ENCODE measurements at regions not wholly inside any gene's neighbourhood (a gene's known extent, or its start where the extent isn't known, plus 50 kb on each side); places are given as distances from the start of the nearest gene placed in this dataset.

DNA sequence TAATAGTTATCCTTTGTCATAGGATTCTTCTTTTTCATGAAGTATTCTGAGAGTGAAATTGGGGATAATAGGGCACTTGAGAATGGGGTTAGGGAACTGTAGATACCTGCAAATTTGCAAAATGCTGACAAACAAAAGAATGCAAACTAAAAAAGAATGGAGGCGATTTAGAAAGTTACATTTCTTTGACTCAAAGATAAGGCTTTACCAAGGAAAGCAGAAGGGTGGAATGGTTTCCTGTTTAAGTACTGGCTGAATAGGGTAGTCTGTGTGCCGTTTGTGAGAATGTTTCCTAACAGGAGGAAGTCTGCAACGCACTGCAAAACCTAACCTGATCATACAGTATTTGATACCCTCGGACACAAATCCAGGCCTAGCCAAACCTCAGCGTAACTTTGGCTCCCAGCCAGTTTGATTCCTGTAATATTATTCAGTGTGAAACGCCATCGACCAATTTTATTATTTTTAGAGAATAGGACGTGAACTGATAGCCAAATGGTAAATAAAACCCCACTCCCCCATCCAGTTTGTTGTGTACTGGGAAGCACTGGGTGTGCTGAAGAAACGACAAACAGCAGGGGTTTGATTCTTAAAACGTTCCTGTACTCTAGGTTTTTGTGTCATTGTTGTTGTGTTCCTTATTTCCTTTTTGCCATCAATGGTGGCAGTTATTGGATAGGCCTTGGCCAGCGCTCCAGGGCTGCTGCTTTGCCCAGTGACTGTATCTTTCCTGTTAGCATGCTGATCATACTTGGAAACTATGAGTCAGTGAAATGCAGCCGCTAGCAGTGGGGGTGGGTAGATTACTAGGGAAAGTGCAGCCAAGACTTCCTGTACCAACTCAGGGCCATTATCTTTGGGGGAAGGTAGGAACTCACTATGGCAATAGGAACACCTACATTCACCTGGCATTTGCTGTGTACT, 148.0 kb upstream of the TBL1XR1 start:
- Histone ChIP-seq H3K27me3 (ENCODE audit: control insufficient read depth in 3 of 3, insufficient read depth in 3 of 3, low read length in 3 of 3) (no peaks in the 10 kb centered on the region), H3K9me3 (ENCODE audit: control insufficient read depth in 3 of 3, low read length in 3 of 3) (no peaks in the 10 kb centered on the region), H3K27ac (ENCODE audit: low read depth, low read length) (peak overlapping the region; percentile 87), H3K4me1 (ENCODE audit: control insufficient read depth in 3 of 3, insufficient read depth in 3 of 3, low read length in 3 of 3) (peaks cover 23 to 31% (median 29%) of the 10 kb centered on the region in 3 donors), H3K9ac (ENCODE audit: low read depth in 1 of 3, low read length in 3 of 3) (peak overlapping the region; percentile 67 to 84 (median 71)), H3K36me3 (ENCODE audit: control insufficient read depth in 3 of 3, insufficient read depth in 3 of 3, low read length in 3 of 3) (no peaks in the 10 kb centered on the region), H3K4me3 (ENCODE audit: low read length in 3 of 3) (peak overlapping the region; percentile 19 to 49 (median 23))

DNA sequence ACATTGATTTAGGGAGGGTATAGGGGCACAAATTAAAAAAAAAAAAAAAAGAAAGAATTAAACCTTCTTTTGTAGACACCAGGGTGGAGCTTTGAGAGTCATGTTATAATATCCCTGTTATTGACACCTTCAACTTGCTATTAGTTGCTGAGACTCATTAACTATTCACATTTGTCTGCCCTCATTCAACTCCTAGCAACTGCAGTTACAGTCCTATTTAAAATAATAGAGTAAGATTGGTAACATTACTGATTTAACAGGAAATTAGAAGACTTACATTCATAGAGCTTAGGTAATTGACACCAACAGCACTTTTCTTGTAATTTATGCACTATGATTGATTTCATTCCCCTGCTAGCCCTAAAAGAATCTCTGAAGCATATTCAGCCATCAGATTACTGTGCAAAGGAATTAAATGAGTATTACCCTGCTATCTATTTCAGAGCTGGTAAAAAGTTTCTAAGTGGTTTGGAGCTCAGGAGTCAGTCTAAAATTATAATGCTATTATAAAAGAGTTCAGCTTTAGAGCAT, 148.8 kb upstream of the TBL1XR1 start:
- no peaks in the 10 kb centered on the region for H3K9me3 ChIP-seq (ENCODE audit: control insufficient read depth in 3 of 3, low read length in 3 of 3)
- no peaks in the 10 kb centered on the region for H3K27me3 ChIP-seq (ENCODE audit: control insufficient read depth in 3 of 3, insufficient read depth in 3 of 3, low read length in 3 of 3)
- no peaks in the 10 kb centered on the region for H3K36me3 ChIP-seq (ENCODE audit: control insufficient read depth in 3 of 3, insufficient read depth in 3 of 3, low read length in 3 of 3)
- H3K9ac ChIP-seq (ENCODE audit: low read depth in 1 of 3, low read length in 3 of 3), result peak overlapping the region in 1 of 3 donors; percentile 5
- peak overlapping the region; percentile 87 for H3K27ac ChIP-seq (ENCODE audit: low read depth, low read length)
- H3K4me1 ChIP-seq (ENCODE audit: control insufficient read depth in 3 of 3, insufficient read depth in 3 of 3, low read length in 3 of 3), result peaks cover 23 to 29% (median 29%) of the 10 kb centered on the region in 3 donors
- H3K4me3 ChIP-seq (ENCODE audit: low read length in 3 of 3), result peak overlapping the region in 1 of 3 donors; percentile 49

DNA sequence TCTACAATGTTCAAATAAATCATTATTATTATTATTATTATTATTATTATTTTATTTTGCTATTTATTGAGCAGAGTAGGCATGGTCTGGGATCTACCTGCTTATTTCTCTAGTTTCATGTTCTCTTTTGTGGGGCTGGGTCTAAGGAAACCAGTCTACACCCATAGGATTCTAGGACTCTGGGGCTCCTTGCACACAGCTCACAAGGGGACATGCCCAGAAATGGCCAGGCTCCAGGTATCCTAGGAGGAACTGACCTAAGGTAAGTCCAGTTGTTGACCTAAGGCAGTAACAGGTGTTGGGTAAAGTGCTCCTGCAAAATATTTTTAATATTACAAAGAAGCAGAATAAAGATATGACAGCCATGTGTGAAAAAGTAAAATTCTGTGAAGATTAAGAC, 149.6 kb upstream of the TBL1XR1 start:
- H3K27ac ChIP-seq (ENCODE audit: low read depth, low read length), result no peak overlapping the region
- H3K4me1 ChIP-seq (ENCODE audit: control insufficient read depth in 3 of 3, insufficient read depth in 3 of 3, low read length in 3 of 3), result peaks cover 29 to 32% (median 31%) of the 10 kb centered on the region in 3 donors
- no peaks in the 10 kb centered on the region for H3K9me3 ChIP-seq (ENCODE audit: control insufficient read depth in 3 of 3, low read length in 3 of 3)
- no peaks in the 10 kb centered on the region for H3K36me3 ChIP-seq (ENCODE audit: control insufficient read depth in 3 of 3, insufficient read depth in 3 of 3, low read length in 3 of 3)
- H3K9ac ChIP-seq (ENCODE audit: low read depth in 1 of 3, low read length in 3 of 3), result no peak overlapping the region
- no peak overlapping the region for H3K4me3 ChIP-seq (ENCODE audit: low read length in 3 of 3)
- no peaks in the 10 kb centered on the region for H3K27me3 ChIP-seq (ENCODE audit: control insufficient read depth in 3 of 3, insufficient read depth in 3 of 3, low read length in 3 of 3)

DNA sequence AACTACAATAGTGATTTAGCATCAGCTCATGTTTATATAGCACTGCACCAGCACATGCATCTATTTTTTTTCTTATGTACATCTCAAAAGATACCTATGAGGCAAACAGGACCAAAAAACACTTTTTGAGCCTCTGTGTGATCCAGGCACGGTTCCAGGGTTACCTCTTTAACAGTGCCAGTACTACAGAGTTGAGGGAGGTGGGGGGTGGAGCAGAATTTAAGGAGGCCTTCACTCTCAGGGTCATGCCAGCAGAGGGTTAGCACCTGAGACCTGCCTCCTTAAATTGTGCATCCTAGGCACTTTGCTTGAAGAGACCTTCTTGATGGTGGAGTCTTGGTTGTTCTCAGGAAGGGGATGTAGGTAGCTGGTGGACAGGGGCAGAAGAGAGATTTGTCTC, 150.3 kb upstream of the TBL1XR1 start:
- Histone ChIP-seq H3K4me3 (ENCODE audit: low read length in 3 of 3) (no peak overlapping the region), H3K9me3 (ENCODE audit: control insufficient read depth in 3 of 3, low read length in 3 of 3) (no peaks in the 10 kb centered on the region), H3K27me3 (ENCODE audit: control insufficient read depth in 3 of 3, insufficient read depth in 3 of 3, low read length in 3 of 3) (no peaks in the 10 kb centered on the region), H3K9ac (ENCODE audit: low read depth in 1 of 3, low read length in 3 of 3) (no peak overlapping the region), H3K36me3 (ENCODE audit: control insufficient read depth in 3 of 3, insufficient read depth in 3 of 3, low read length in 3 of 3) (no peaks in the 10 kb centered on the region), H3K27ac (ENCODE audit: low read depth, low read length) (no peak overlapping the region), H3K4me1 (ENCODE audit: control insufficient read depth in 3 of 3, insufficient read depth in 3 of 3, low read length in 3 of 3) (peaks cover 30 to 38% (median 36%) of the 10 kb centered on the region in 3 donors)

DNA sequence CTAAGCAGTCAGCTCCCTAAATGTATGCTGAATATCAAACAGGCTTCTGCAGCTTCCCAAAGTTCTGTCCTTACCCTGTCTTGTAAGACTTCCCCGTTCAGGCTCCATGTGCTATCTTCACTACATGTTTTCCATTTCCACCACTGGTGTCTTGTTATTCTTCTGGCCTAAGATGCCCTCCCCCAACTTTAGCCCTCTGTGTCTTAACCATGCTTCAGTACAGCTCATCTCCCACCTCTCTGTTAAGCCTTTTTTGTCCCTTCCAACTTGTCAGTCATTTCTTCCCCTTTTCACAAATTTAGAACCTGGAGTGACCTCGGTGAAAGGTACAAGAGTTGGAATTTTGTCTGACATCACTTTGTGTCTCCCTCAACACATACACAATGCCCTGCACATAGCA, 151.7 kb upstream of the TBL1XR1 start:
- no peak overlapping the region for H3K27ac ChIP-seq (ENCODE audit: low read depth, low read length)
- H3K4me1 ChIP-seq (ENCODE audit: control insufficient read depth in 3 of 3, insufficient read depth in 3 of 3, low read length in 3 of 3), result peaks cover 33 to 45% (median 39%) of the 10 kb centered on the region in 3 donors
- H3K9me3 ChIP-seq (ENCODE audit: control insufficient read depth in 3 of 3, low read length in 3 of 3), result no peaks in the 10 kb centered on the region
- H3K27me3 ChIP-seq (ENCODE audit: control insufficient read depth in 3 of 3, insufficient read depth in 3 of 3, low read length in 3 of 3), result no peaks in the 10 kb centered on the region
- no peaks in the 10 kb centered on the region for H3K36me3 ChIP-seq (ENCODE audit: control insufficient read depth in 3 of 3, insufficient read depth in 3 of 3, low read length in 3 of 3)
- no peak overlapping the region for H3K4me3 ChIP-seq (ENCODE audit: low read length in 3 of 3)
- no peak overlapping the region for H3K9ac ChIP-seq (ENCODE audit: low read depth in 1 of 3, low read length in 3 of 3)

DNA sequence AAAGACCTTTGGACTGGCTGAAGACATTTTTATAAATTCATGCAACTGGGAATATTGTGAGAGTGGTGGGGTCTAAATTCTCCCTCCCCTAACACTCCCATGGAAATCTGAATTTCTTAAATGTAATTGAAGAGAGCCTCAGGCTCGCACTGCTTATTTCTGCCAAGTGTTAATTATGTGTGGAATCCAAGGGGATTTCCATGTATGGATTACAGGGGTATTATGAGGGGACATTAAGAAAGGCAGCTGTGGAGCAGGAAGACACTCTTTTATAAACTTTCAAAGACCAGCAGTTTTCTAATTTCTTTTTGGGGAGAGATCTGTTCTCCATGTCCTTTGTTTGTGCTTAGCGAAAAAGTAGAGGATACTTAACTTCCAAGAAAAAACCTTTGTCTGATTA, 152.1 kb upstream of the TBL1XR1 start:
- Histone ChIP-seq H3K9ac (ENCODE audit: low read depth in 1 of 3, low read length in 3 of 3) (no peak overlapping the region), H3K4me3 (ENCODE audit: low read length in 3 of 3) (no peak overlapping the region), H3K27ac (ENCODE audit: low read depth, low read length) (no peak overlapping the region), H3K4me1 (ENCODE audit: control insufficient read depth in 3 of 3, insufficient read depth in 3 of 3, low read length in 3 of 3) (peaks cover 30 to 43% (median 37%) of the 10 kb centered on the region in 3 donors), H3K27me3 (ENCODE audit: control insufficient read depth in 3 of 3, insufficient read depth in 3 of 3, low read length in 3 of 3) (no peaks in the 10 kb centered on the region), H3K36me3 (ENCODE audit: control insufficient read depth in 3 of 3, insufficient read depth in 3 of 3, low read length in 3 of 3) (no peaks in the 10 kb centered on the region), H3K9me3 (ENCODE audit: control insufficient read depth in 3 of 3, low read length in 3 of 3) (no peaks in the 10 kb centered on the region)

DNA sequence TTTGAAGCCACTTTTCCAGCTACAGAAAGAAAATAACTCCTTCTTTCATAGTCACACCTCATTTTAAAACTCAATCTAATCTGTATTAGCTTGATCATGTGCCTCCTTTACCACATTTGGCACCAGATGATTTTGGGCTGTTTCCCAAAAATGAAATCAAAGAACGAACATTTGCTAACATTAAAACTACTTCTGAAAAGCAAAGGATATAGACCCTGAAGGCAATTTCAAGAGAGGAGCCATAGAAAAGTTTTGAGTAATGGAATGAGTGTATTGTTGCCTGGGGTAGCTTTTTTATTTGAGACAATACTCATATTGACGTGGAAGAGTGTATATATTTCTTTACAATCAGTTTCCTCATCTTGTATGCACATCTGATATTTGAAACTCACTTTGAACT, 152.8 kb upstream of the TBL1XR1 start:
- H3K9me3 ChIP-seq (ENCODE audit: control insufficient read depth in 3 of 3, low read length in 3 of 3), result no peaks in the 10 kb centered on the region
- H3K36me3 ChIP-seq (ENCODE audit: control insufficient read depth in 3 of 3, insufficient read depth in 3 of 3, low read length in 3 of 3), result no peaks in the 10 kb centered on the region
- H3K9ac ChIP-seq (ENCODE audit: low read depth in 1 of 3, low read length in 3 of 3), result no peak overlapping the region
- H3K27me3 ChIP-seq (ENCODE audit: control insufficient read depth in 3 of 3, insufficient read depth in 3 of 3, low read length in 3 of 3), result no peaks in the 10 kb centered on the region
- peaks cover 23 to 36% (median 29%) of the 10 kb centered on the region in 3 donors for H3K4me1 ChIP-seq (ENCODE audit: control insufficient read depth in 3 of 3, insufficient read depth in 3 of 3, low read length in 3 of 3)
- H3K27ac ChIP-seq (ENCODE audit: low read depth, low read length), result no peak overlapping the region
- H3K4me3 ChIP-seq (ENCODE audit: low read length in 3 of 3), result no peak overlapping the region

DNA sequence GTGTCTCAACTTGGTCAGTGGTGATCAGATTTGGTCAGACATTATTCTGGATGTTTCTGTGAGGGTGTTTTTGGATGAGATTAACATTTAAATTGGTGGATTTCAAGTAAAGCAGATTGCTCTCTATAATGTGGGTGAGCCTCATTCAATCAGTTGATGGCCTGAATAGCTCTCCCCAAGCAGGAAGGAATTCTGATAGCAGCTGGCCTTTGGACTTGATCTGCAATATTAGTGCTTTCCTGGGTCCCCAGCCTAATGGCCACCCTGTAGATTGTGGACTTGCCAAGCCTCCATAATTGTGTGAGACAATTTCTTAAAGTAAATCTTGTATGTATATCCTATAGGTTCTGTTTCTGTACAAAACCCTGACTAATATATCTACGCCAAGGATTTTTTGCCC, 153.9 kb upstream of the TBL1XR1 start:
- no peaks in the 10 kb centered on the region for H3K36me3 ChIP-seq (ENCODE audit: control insufficient read depth in 3 of 3, insufficient read depth in 3 of 3, low read length in 3 of 3)
- H3K27ac ChIP-seq (ENCODE audit: low read depth, low read length), result peak overlapping the region; percentile 87
- H3K4me1 ChIP-seq (ENCODE audit: control insufficient read depth in 3 of 3, insufficient read depth in 3 of 3, low read length in 3 of 3), result peaks cover 12 to 30% (median 19%) of the 10 kb centered on the region in 3 donors
- H3K9ac ChIP-seq (ENCODE audit: low read depth in 1 of 3, low read length in 3 of 3), result no peak overlapping the region
- H3K4me3 ChIP-seq (ENCODE audit: low read length in 3 of 3), result no peak overlapping the region
- H3K27me3 ChIP-seq (ENCODE audit: control insufficient read depth in 3 of 3, insufficient read depth in 3 of 3, low read length in 3 of 3), result no peaks in the 10 kb centered on the region
- no peaks in the 10 kb centered on the region for H3K9me3 ChIP-seq (ENCODE audit: control insufficient read depth in 3 of 3, low read length in 3 of 3)

DNA sequence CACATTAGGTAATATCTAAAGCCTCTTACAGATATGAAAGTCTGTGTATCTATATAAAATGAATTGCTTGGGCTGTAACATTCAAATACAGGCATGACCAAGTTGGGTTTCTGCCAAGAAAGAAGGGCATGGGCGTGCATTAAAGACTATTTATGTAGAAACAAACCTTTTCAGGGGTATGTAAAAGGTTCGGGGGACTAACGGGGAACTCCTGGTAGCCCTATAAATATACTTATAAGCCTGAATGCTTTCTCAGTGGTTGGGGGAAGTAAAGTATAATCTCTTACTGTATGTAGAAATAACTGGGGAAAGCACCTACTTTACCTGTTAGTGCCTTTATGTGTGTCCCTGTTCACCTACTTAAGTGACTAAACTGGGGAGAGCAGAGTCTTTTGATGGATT, 154.5 kb upstream of the TBL1XR1 start:
- Histone ChIP-seq H3K4me3 (ENCODE audit: low read length in 3 of 3) (no peak overlapping the region), H3K9me3 (ENCODE audit: control insufficient read depth in 3 of 3, low read length in 3 of 3) (no peaks in the 10 kb centered on the region), H3K27me3 (ENCODE audit: control insufficient read depth in 3 of 3, insufficient read depth in 3 of 3, low read length in 3 of 3) (no peaks in the 10 kb centered on the region), H3K4me1 (ENCODE audit: control insufficient read depth in 3 of 3, insufficient read depth in 3 of 3, low read length in 3 of 3) (peaks cover 10 to 35% (median 22%) of the 10 kb centered on the region in 3 donors), H3K9ac (ENCODE audit: low read depth in 1 of 3, low read length in 3 of 3) (peak overlapping the region in 1 of 3 donors; percentile 24), H3K27ac (ENCODE audit: low read depth, low read length) (peak overlapping the region; percentile 87), H3K36me3 (ENCODE audit: control insufficient read depth in 3 of 3, insufficient read depth in 3 of 3, low read length in 3 of 3) (no peaks in the 10 kb centered on the region)

DNA sequence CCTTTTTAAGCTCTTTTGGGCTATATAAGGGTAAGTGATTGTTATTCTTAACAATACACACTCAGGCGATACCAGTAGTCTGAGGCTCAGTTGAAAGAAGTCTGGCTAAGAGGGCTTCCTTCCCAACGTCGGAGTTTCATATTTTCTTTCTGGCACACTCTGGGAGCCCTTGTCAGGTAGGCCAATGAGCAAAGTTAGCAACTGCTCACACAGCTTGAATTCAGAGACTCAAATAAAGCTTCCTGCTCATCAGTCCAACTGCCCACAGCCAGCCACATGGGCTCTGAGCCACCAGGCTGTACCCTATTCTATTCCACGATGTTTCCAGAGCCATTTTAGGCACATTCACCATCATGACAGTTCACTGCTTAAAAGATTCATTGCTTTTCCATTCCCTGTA, 155.1 kb upstream of the TBL1XR1 start:
- Histone ChIP-seq H3K4me3 (ENCODE audit: low read length in 3 of 3) (no peak overlapping the region), H3K9ac (ENCODE audit: low read depth in 1 of 3, low read length in 3 of 3) (peak overlapping the region in 2 of 3 donors; percentile 24 to 49), H3K4me1 (ENCODE audit: control insufficient read depth in 3 of 3, insufficient read depth in 3 of 3, low read length in 3 of 3) (peaks cover 16 to 42% (median 29%) of the 10 kb centered on the region in 3 donors), H3K36me3 (ENCODE audit: control insufficient read depth in 3 of 3, insufficient read depth in 3 of 3, low read length in 3 of 3) (no peaks in the 10 kb centered on the region), H3K9me3 (ENCODE audit: control insufficient read depth in 3 of 3, low read length in 3 of 3) (no peaks in the 10 kb centered on the region), H3K27me3 (ENCODE audit: control insufficient read depth in 3 of 3, insufficient read depth in 3 of 3, low read length in 3 of 3) (no peaks in the 10 kb centered on the region), H3K27ac (ENCODE audit: low read depth, low read length) (peak overlapping the region; percentile 87)

Measured in skeletal muscle tissue (tissue), 3 donors.